Thymus (tissue), 11 donors: ENCODE measurements at regions not wholly inside any gene's neighbourhood (a gene's known extent, or its start where the extent isn't known, plus 50 kb on each side); places are given as distances from the start of the nearest gene placed in this dataset.
A peak's percentile ranks its signal among the peaks of the same experiment; 100 is the strongest.

ENCODE experiments used
- DNase-seq, 9 donors: peaks; one replicate each; pipeline ENCODE4 v3.0.0-alpha.2; 2013; ENCODE audit warnings: low spot score in 9 of 9, low read depth in 6 of 9, missing footprints in 1 of 9
- H3K27ac ChIP-seq, 2 donors: one replicate each; pipeline ENCODE4 v1.5.1; 2013; ENCODE audit warnings: control low read depth in 1 of 2, low read depth in 1 of 2, low read length in 1 of 2, mild to moderate bottlenecking in 1 of 2, moderate library complexity in 1 of 2
- H3K27me3 ChIP-seq, 2 donors: one replicate each; pipeline ENCODE4 v1.5.1; 2013; ENCODE audit warnings: low read length in 1 of 2; ENCODE audit not compliant: control insufficient read depth in 2 of 2, insufficient read depth in 1 of 2
- H3K36me3 ChIP-seq, 2 donors: one replicate each; pipeline ENCODE4 v1.5.1; 2013; ENCODE audit warnings: low read length in 1 of 2, mild to moderate bottlenecking in 1 of 2, moderate library complexity in 1 of 2; ENCODE audit not compliant: control insufficient read depth in 2 of 2, insufficient read depth in 2 of 2
- H3K4me1 ChIP-seq, 2 donors: one replicate each; pipeline ENCODE4 v1.5.1; 2013; ENCODE audit warnings: low read length in 2 of 2; ENCODE audit not compliant: control insufficient read depth in 2 of 2, insufficient read depth in 2 of 2
- H3K4me3 ChIP-seq, 2 donors: one replicate each; pipeline ENCODE4 v1.5.1; 2013; ENCODE audit warnings: low read length in 2 of 2, control low read depth in 1 of 2, mild to moderate bottlenecking in 1 of 2
- H3K9me3 ChIP-seq, 2 donors: one replicate each; pipeline ENCODE4 v1.5.1; 2013; ENCODE audit warnings: low read length in 1 of 2, mild to moderate bottlenecking in 1 of 2; ENCODE audit not compliant: control insufficient read depth in 2 of 2, insufficient read depth in 1 of 2
- WGBS: extraction: QIAGEN DNeasy Blood & Tissue Kit; methylation state at CpG from one replicate; pipeline ENCODE4 v1.1.7; 2013; 5-methylcytosine and 5-hydroxymethylcytosine counted together
- donor health status: healthy.

GRCh38 chr16:85329059-85329812 is 217.0 kb upstream of the CIBAR2 start:
- DNase-seq = no peak
- H3K27ac ChIP-seq = no peak overlapping the region
- H3K27me3 ChIP-seq = peaks cover 6 to 30% of the 10 kb centered on the region in 2 donors
- peaks cover 0 to 8% of the 10 kb centered on the region in 2 donors for H3K9me3 ChIP-seq
- H3K36me3 ChIP-seq = no peaks in the 10 kb centered on the region
- H3K4me3 ChIP-seq = no peak overlapping the region
- 58% methylated on average over 28 of the region's 28 CpGs for WGBS
- peaks cover 19 to 38% of the 10 kb centered on the region in 2 donors for H3K4me1 ChIP-seq

GRCh38 chr16:85330006-85330693 is 217.9 kb upstream of the CIBAR2 start:
- peaks cover 0 to 8% of the 10 kb centered on the region in 2 donors for H3K9me3 ChIP-seq
- H3K27ac ChIP-seq = peak overlapping the region in 1 of 2 donors; percentile 26
- no peak overlapping the region for H3K4me3 ChIP-seq
- H3K4me1 ChIP-seq = peaks cover 27 to 47% of the 10 kb centered on the region in 2 donors
- H3K36me3 ChIP-seq = no peaks in the 10 kb centered on the region
- WGBS = 13% methylated on average over 21 of the region's 21 CpGs
- peak in 2 of 9 donors; percentile 40 to 60 for DNase-seq
- H3K27me3 ChIP-seq = peaks cover 6 to 32% of the 10 kb centered on the region in 2 donors

DNA sequence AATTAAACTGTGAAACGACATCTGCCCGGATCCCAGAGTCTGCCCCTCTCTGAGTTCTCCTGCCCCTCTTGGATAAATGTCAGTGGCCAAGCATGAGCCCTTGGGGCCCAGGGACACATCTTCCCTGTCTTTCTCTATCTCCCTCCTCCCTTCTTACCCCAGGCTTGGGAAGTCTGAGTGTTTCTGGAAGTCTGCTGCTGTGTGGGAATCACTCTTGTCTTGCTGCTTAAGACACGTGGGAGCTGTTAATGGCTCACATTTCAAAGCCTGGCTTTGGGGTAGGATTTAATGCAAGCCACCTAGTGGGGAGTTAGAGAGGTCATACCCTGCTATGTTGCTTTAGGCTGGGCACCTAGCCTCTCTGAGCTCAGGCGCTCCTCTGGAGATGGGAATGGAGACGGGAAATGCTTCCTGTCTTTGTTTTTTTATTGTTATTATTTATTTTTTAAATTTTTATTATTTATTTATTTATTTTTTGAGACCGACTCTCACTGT is 218.5 kb upstream of the CIBAR2 start:
- peaks cover 33 to 53% of the 10 kb centered on the region in 2 donors for H3K4me1 ChIP-seq
- H3K9me3 ChIP-seq = peaks cover 0 to 8% of the 10 kb centered on the region in 2 donors
- WGBS = 50% methylated on average over 6 of the region's 6 CpGs
- DNase-seq = peak in 2 of 9 donors; percentile 36 to 63
- H3K27me3 ChIP-seq = peaks cover 6 to 35% of the 10 kb centered on the region in 2 donors
- H3K4me3 ChIP-seq = no peak overlapping the region
- H3K27ac ChIP-seq = peak overlapping the region in 1 of 2 donors; percentile 26
- no peaks in the 10 kb centered on the region for H3K36me3 ChIP-seq

GRCh38 chr16:85331688-85332087 is 219.4 kb upstream of the CIBAR2 start:
- 97% methylated on average over 7 of the region's 7 CpGs for WGBS

GRCh38 chr16:85332175-85332574 is 219.9 kb upstream of the CIBAR2 start:
- H3K27ac ChIP-seq = no peak overlapping the region
- no peak for DNase-seq
- 96% methylated on average over 12 of the region's 12 CpGs for WGBS
- H3K4me3 ChIP-seq = no peak overlapping the region
- H3K27me3 ChIP-seq = peaks cover 6 to 35% of the 10 kb centered on the region in 2 donors
- peaks cover 33 to 57% of the 10 kb centered on the region in 2 donors for H3K4me1 ChIP-seq
- H3K9me3 ChIP-seq = no peaks in the 10 kb centered on the region
- H3K36me3 ChIP-seq = no peaks in the 10 kb centered on the region

More at GRCh38 chr16:85331688-85332087, 219.4 kb upstream of the CIBAR2 start:
- Histone ChIP-seq H3K4me3 (no peak overlapping the region), H3K36me3 (no peaks in the 10 kb centered on the region), H3K27me3 (peaks cover 6 to 35% of the 10 kb centered on the region in 2 donors), H3K9me3 (peaks cover 0 to 5% of the 10 kb centered on the region in 2 donors), H3K4me1 (peaks cover 33 to 57% of the 10 kb centered on the region in 2 donors), H3K27ac (no peak overlapping the region)
- DNase-seq = no peak

- 97% methylated on average over 9 of the region's 9 CpGs for WGBS
- Histone ChIP-seq H3K4me1 (peaks cover 30 to 49% of the 10 kb centered on the region in 2 donors), H3K27me3 (peaks cover 6 to 28% of the 10 kb centered on the region in 2 donors), H3K9me3 (no peaks in the 10 kb centered on the region), H3K36me3 (no peaks in the 10 kb centered on the region), H3K4me3 (no peak overlapping the region), H3K27ac (no peak overlapping the region)
- DNase-seq = no peak
Observed at GRCh38 chr16:85333337-85333736, 221.1 kb upstream of the CIBAR2 start.

GRCh38 chr16:85333744-85334640 is 221.7 kb upstream of the CIBAR2 start:
- peaks cover 26 to 42% of the 10 kb centered on the region in 2 donors for H3K4me1 ChIP-seq
- H3K27ac ChIP-seq = peak overlapping the region in 1 of 2 donors; percentile 61
- no peaks in the 10 kb centered on the region for H3K9me3 ChIP-seq
- no peak for DNase-seq
- 97% methylated on average over 29 of the region's 29 CpGs for WGBS
- no peak overlapping the region for H3K4me3 ChIP-seq
- H3K27me3 ChIP-seq = peaks cover 2 to 22% of the 10 kb centered on the region in 2 donors
- H3K36me3 ChIP-seq = no peaks in the 10 kb centered on the region

DNA sequence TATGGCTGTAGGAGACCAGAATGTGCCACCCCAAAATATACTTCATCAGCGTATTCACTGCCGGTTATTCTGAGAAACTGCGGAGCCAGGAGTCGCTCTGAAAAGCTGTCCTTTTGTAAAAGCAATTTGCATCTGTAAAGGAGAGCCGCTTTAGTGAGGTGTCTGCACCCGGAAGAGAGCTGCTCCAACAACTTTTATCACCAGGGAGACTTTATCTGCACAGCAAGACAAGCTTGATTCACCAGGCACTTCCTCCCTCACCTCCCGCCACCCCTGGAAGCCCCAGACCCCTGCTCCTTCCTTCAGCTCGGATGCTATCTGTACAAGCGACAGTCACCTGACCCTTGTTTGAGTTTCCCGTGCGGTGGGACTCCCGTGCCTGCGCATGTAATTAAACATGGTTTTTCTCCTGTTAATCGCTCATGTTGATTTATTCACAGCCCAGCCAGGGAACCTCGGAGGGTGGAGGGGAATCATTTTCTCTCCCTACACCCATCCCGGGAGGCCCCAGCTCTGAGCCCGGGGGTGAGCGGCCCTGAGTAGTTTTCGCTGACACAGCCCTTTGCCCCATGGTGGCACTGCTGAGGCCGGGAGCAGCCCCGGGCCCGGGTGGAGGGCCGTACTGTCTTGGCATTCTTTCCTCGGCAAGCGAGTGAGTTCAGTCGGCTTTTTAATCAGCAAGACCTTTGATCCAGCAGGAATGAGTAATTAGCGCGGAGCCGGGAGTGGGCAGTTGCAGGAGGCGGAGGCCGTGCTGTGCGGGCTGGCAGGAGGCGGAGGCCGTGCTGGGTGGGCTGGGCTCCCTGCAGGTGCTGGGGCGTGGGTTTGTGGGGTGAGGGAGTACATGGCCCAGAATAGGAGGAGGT is 222.7 kb upstream of the CIBAR2 start:
- no peaks in the 10 kb centered on the region for H3K9me3 ChIP-seq
- peak overlapping the region; percentile 18 to 33 for H3K4me3 ChIP-seq
- WGBS = 13% methylated on average over 35 of the region's 35 CpGs
- no peaks in the 10 kb centered on the region for H3K36me3 ChIP-seq
- H3K4me1 ChIP-seq = peaks cover 21 to 33% of the 10 kb centered on the region in 2 donors
- H3K27me3 ChIP-seq = peaks cover 2 to 14% of the 10 kb centered on the region in 2 donors
- DNase-seq = peak in 3 of 9 donors; percentile 50 to 78 (median 64)
- H3K27ac ChIP-seq = peak overlapping the region; percentile 36 to 61
